ENCODE measurements at regions not wholly inside any gene's neighbourhood (a gene's known extent, or its start where the extent isn't known, plus 50 kb on each side); places are given as distances from the start of the nearest gene placed in this dataset.

- TF ChIP-seq CTCF (IDR thresholded peaks at IDR 0.05), result no peak
- no peak for TF ChIP-seq EP300 (IDR thresholded peaks at IDR 0.05)
Measured at GRCh38 chr3:76436894-76437293, 603.0 kb upstream of the ROBO2 start.

Measured in esophagus muscularis mucosa (tissue), 3 donors.